Endodermal cell (in vitro differentiated cells): ENCODE measurements at regions not wholly inside any gene's neighbourhood (a gene's known extent, or its start where the extent isn't known, plus 50 kb on each side); places are given as distances from the start of the nearest gene placed in this dataset.

Experiments
- DNase-seq: peaks from one replicate; pipeline ENCODE4 v3.0.0-alpha.2; 2017
- H3K27ac ChIP-seq: 2 replicates; pipeline ENCODE4 v1.5.1; 2013; ENCODE audit warnings: mild to moderate bottlenecking, low read depth, low read length, moderate library complexity
- H3K27me3 ChIP-seq: 2 replicates; pipeline ENCODE4 v1.6.1; 2013; ENCODE audit warnings: mild to moderate bottlenecking, low read length, moderate library complexity; ENCODE audit not compliant: insufficient read depth, control insufficient read depth, poor library complexity, severe bottlenecking
- H3K36me3 ChIP-seq: 2 replicates; pipeline ENCODE4 v1.7.0; 2013; ENCODE audit warnings: mild to moderate bottlenecking, low read length, moderate library complexity; ENCODE audit not compliant: control insufficient read depth, insufficient read depth
- H3K4me1 ChIP-seq: one replicate; pipeline ENCODE4 v1.7.0; 2013; ENCODE audit warnings: low read length; ENCODE audit not compliant: control insufficient read depth, insufficient read depth
- H3K4me3 ChIP-seq: 2 replicates; pipeline ENCODE4 v1.5.1; 2013; ENCODE audit warnings: mild to moderate bottlenecking, low read length, moderate library complexity
- H3K9ac ChIP-seq: 2 replicates; pipeline ENCODE4 v1.6.1; 2013; ENCODE audit warnings: mild to moderate bottlenecking, low read length, moderate library complexity; ENCODE audit not compliant: poor library complexity, severe bottlenecking; ENCODE audit errors: extremely low read depth
- H3K9me3 ChIP-seq: 2 replicates; pipeline ENCODE4 v1.6.1; 2013; ENCODE audit warnings: mild to moderate bottlenecking, low read length, moderate library complexity; ENCODE audit not compliant: control insufficient read depth
- H3K27ac Mint-ChIP-seq: 2 replicates; pipeline ENCODE4 v1.8.0; 2020; ENCODE audit warnings: mixed read lengths
- H3K27me3 Mint-ChIP-seq: 2 replicates; pipeline ENCODE4 v1.8.0; 2021; ENCODE audit warnings: mild to moderate bottlenecking, mixed read lengths; ENCODE audit not compliant: insufficient read depth
- H3K36me3 Mint-ChIP-seq: 2 replicates; pipeline ENCODE4 v1.8.0; 2020; ENCODE audit warnings: low read depth, mixed read lengths
- H3K4me1 Mint-ChIP-seq: 2 replicates; pipeline ENCODE4 v1.8.0; 2020; ENCODE audit warnings: mixed read lengths
- H3K4me3 Mint-ChIP-seq: 2 replicates; pipeline ENCODE4 v1.8.0; 2020; ENCODE audit warnings: mild to moderate bottlenecking, moderate library complexity, mixed read lengths
- H3K9me3 Mint-ChIP-seq: 2 replicates; pipeline ENCODE4 v1.8.0; 2020; ENCODE audit warnings: mild to moderate bottlenecking, mixed read lengths
- CTCF ChIP-seq: fragments of 200-600 bp; sonication (generic); conservative IDR thresholded peaks from 2 replicates; pipeline ENCODE4 v1.5.0; 2021; ENCODE audit warnings: antibody characterized with exemption, mild to moderate bottlenecking
- WGBS, 2 experiments: methylation state at CpG; one replicate each; pipeline versions ENCODE4 v1.1.5 to v1.1.7; 2013; ENCODE audit warnings: missing lambda C conversion rate in 2 of 2, mixed read lengths in 1 of 2; ENCODE audit not compliant: insufficient coverage in 1 of 2, insufficient read length in 1 of 2; 5-methylcytosine and 5-hydroxymethylcytosine counted together

GRCh38 chr14:43621282-43621681 is 885.8 kb downstream of the FSCB start:
- Histone ChIP-seq H3K27ac (no peak overlapping the region), H3K4me3 (no peak overlapping the region), H3K36me3 (no peaks in the 10 kb centered on the region)

GRCh38 chr14:43595096-43595772 is 911.8 kb downstream of the FSCB start:
- no peak for TF ChIP-seq CTCF
- no peak for DNase-seq
- H3K27me3 Mint-ChIP-seq: no peaks in the 10 kb centered on the region

More at GRCh38 chr14:43621282-43621681, 885.8 kb downstream of the FSCB start:
- no peaks in the 10 kb centered on the region for H3K27me3 ChIP-seq
- no peaks in the 10 kb centered on the region for H3K4me1 ChIP-seq
- no peak for DNase-seq
- H3K9me3 Mint-ChIP-seq: peaks cover 4% of the 10 kb centered on the region
- H3K36me3 Mint-ChIP-seq: no peaks in the 10 kb centered on the region
- H3K9ac ChIP-seq: no peak overlapping the region
- no peak overlapping the region for H3K27ac Mint-ChIP-seq
- no peaks in the 10 kb centered on the region for H3K4me1 Mint-ChIP-seq
- no peak overlapping the region for H3K4me3 Mint-ChIP-seq
- H3K27me3 Mint-ChIP-seq: no peaks in the 10 kb centered on the region
- H3K9me3 ChIP-seq: peaks cover 5% of the 10 kb centered on the region
- no peak for TF ChIP-seq CTCF

GRCh38 chr14:43591776-43592175 is 915.3 kb downstream of the FSCB start:
- Mint-ChIP-seq H3K27me3 (no peaks in the 10 kb centered on the region), H3K36me3 (no peaks in the 10 kb centered on the region), H3K4me3 (no peak overlapping the region), H3K9me3 (no peaks in the 10 kb centered on the region), H3K27ac (no peak overlapping the region), H3K4me1 (no peaks in the 10 kb centered on the region)
- Histone ChIP-seq H3K9ac (no peak overlapping the region), H3K9me3 (no peaks in the 10 kb centered on the region), H3K36me3 (no peaks in the 10 kb centered on the region), H3K4me1 (no peaks in the 10 kb centered on the region), H3K27ac (no peak overlapping the region), H3K4me3 (no peak overlapping the region), H3K27me3 (no peaks in the 10 kb centered on the region)
- 91 to 96% methylated on average over 3 of the region's 3 CpGs for WGBS, 2 experiments
- TF ChIP-seq CTCF: no peak
- DNase-seq: no peak

More at GRCh38 chr14:43595096-43595772, 911.8 kb downstream of the FSCB start:
- Histone ChIP-seq H3K9me3 (no peaks in the 10 kb centered on the region), H3K9ac (no peak overlapping the region), H3K4me3 (no peak overlapping the region), H3K36me3 (no peaks in the 10 kb centered on the region), H3K27ac (no peak overlapping the region), H3K27me3 (no peaks in the 10 kb centered on the region), H3K4me1 (no peaks in the 10 kb centered on the region)
- no peak overlapping the region for H3K4me3 Mint-ChIP-seq
- H3K9me3 Mint-ChIP-seq: peaks cover 7% of the 10 kb centered on the region
- 84 to 90% methylated on average over 2 of the region's 2 CpGs for WGBS, 2 experiments
- no peaks in the 10 kb centered on the region for H3K36me3 Mint-ChIP-seq
- no peak overlapping the region for H3K27ac Mint-ChIP-seq
- no peaks in the 10 kb centered on the region for H3K4me1 Mint-ChIP-seq
